ENCODE measurements at regions not wholly inside any gene's neighbourhood (a gene's known extent, or its start where the extent isn't known, plus 50 kb on each side); places are given as distances from the start of the nearest gene placed in this dataset.

DNA sequence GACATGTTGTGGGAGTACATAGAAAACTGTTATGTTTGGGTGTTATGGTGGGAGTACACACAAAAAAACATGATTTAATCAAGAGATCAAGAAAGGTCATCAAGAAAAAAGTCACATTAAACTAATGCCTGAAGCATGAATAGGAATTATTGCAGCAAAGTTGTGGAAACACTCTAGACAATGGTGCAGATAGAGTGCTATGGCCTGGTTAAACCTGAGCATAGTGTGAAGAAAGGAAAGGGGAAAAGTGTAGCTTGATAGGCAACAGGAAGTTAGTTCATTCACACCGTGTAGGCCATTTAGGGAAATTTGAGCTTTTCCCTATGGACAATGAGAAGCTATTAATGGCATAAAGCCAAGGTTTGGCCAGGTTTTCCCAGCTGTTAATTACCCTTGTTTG lies 162.1 kb upstream of the EMCN start:
- H3K36me3 ChIP-seq, result no peaks in the 10 kb centered on the region
- no peaks in the 10 kb centered on the region for H3K4me1 ChIP-seq
- no peaks in the 10 kb centered on the region for H3K9me3 ChIP-seq
- TF ChIP-seq POLR2AphosphoS5 (IDR thresholded peaks at IDR 0.05) (no peak), POLR2A (IDR thresholded peaks at IDR 0.05) (no peak), EP300 (IDR thresholded peaks at IDR 0.05) (no peak)
- TF ChIP-seq, protein P1, sequence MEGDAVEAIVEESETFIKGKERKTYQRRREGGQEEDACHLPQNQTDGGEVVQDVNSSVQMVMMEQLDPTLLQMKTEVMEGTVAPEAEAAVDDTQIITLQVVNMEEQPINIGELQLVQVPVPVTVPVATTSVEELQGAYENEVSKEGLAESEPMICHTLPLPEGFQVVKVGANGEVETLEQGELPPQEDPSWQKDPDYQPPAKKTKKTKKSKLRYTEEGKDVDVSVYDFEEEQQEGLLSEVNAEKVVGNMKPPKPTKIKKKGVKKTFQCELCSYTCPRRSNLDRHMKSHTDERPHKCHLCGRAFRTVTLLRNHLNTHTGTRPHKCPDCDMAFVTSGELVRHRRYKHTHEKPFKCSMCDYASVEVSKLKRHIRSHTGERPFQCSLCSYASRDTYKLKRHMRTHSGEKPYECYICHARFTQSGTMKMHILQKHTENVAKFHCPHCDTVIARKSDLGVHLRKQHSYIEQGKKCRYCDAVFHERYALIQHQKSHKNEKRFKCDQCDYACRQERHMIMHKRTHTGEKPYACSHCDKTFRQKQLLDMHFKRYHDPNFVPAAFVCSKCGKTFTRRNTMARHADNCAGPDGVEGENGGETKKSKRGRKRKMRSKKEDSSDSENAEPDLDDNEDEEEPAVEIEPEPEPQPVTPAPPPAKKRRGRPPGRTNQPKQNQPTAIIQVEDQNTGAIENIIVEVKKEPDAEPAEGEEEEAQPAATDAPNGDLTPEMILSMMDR (IDR thresholded peaks at IDR 0.05), result no peak
- intact Hi-C loops (cut with DNase I), result no loop called here
- WGBS, 2 donors, result 21 to 61% methylated on average over 1 of the region's 1 CpG
- H3K27ac ChIP-seq, result no peak overlapping the region
- H3K4me3 ChIP-seq, result no peak overlapping the region
- no peaks in the 10 kb centered on the region for H3K27me3 ChIP-seq
- no peak for DNase-seq

DNA sequence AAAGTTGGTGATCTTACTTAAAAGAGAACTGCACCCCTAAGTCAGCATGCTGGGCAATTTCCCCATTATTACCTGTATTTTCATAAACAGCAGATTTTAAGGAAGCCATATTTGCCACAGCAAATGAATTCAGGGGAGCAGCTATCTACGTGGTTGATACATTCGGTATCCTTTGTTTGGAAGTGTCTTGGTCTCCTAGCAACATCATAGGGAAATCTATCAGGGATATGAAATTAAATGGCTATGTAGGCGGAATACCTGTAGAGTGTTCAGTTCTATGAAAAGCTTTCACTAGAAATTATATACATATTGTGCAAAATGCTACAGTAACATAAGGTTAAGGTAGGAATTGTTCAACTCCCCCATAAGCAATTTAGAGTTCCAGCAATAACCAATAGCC lies 157.2 kb upstream of the EMCN start:
- TF ChIP-seq POLR2AphosphoS5 (IDR thresholded peaks at IDR 0.05) (no peak), EP300 (IDR thresholded peaks at IDR 0.05) (no peak), POLR2A (IDR thresholded peaks at IDR 0.05) (no peak)
- TF ChIP-seq, protein P1 (IDR thresholded peaks at IDR 0.05), result no peak
- no peaks in the 10 kb centered on the region for H3K9me3 ChIP-seq
- no peaks in the 10 kb centered on the region for H3K27me3 ChIP-seq
- intact Hi-C loops (cut with DNase I), result no loop called here
- WGBS, 2 donors, result 32 to 80% methylated on average over 3 of the region's 3 CpGs
- no peak overlapping the region for H3K27ac ChIP-seq
- no peaks in the 10 kb centered on the region for H3K36me3 ChIP-seq
- no peaks in the 10 kb centered on the region for H3K4me1 ChIP-seq
- no peak for DNase-seq
- no peak overlapping the region for H3K4me3 ChIP-seq

DNA sequence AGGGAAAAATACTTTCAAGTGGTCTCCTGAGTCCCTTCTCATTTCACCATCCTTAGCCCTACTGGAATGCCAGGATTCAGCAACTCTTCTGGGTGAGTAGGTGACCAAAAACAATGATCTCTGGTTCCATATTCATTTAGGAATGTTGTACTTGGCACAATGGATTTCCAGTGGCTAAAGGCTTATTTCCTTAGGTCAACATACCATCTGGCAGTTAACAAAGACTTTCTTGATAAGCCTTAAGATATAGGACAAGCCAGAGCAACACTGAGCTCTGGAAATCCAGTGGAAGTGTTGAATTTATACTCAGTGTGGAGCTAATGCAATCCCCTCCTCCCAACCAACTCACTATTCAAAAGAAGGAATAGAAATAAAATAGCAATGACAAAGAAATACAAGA lies 139.4 kb upstream of the EMCN start:
- no peak for DNase-seq
- no peak overlapping the region for H3K27ac ChIP-seq
- no peaks in the 10 kb centered on the region for H3K4me1 ChIP-seq
- intact Hi-C loops (cut with DNase I), result no loop called here
- H3K27me3 ChIP-seq, result no peaks in the 10 kb centered on the region
- no peak for TF ChIP-seq POLR2AphosphoS5 (IDR thresholded peaks at IDR 0.05)
- no peak for TF ChIP-seq POLR2A (IDR thresholded peaks at IDR 0.05)
- no peak for TF ChIP-seq EP300 (IDR thresholded peaks at IDR 0.05)
- TF ChIP-seq, protein P1 (IDR thresholded peaks at IDR 0.05), result no peak
- H3K9me3 ChIP-seq, result no peaks in the 10 kb centered on the region
- H3K36me3 ChIP-seq, result no peaks in the 10 kb centered on the region
- H3K4me3 ChIP-seq, result no peak overlapping the region

DNA sequence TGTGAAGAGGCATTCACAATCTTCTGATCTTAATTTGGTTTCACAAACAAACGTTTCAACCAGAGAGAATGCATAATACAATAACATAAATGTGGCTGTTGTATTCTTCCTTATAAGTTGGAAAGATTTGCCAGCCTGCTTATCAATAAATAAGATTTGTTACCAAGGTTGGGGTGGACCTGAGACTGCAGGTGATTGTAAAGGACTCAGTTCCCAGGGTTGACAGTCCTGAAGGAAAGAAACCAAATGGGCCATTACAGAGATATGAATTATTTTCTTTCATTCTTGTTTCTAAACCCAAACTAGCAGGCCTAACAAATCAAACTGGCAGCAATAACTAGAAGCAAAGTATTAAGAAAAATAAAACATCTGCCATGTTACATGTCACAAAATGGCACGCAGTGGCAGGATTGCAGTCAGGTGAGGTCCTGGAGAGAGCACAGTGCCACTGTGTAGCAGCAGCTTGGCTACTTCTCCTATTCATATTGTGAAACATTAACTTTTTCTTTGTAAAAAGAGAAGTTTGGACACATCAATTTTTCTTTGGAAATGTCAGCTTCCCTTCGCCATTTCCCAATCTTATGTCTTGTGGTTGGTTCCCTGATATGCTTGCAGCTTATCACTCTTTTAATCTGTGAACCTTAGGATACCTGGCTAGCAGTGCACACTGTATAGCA lies 133.8 kb upstream of the EMCN start:
- Histone ChIP-seq H3K27ac (no peak overlapping the region), H3K36me3 (no peaks in the 10 kb centered on the region), H3K4me3 (no peak overlapping the region), H3K9me3 (no peaks in the 10 kb centered on the region), H3K4me1 (no peaks in the 10 kb centered on the region), H3K27me3 (no peaks in the 10 kb centered on the region)
- intact Hi-C loops (cut with DNase I), result no loop called here
- TF ChIP-seq POLR2AphosphoS5 (IDR thresholded peaks at IDR 0.05) (no peak), POLR2A (IDR thresholded peaks at IDR 0.05) (no peak), EP300 (IDR thresholded peaks at IDR 0.05) (no peak)
- TF ChIP-seq, protein P1 (IDR thresholded peaks at IDR 0.05), result no peak
- no peak for DNase-seq
- 73 to 76% methylated on average over 3 of the region's 3 CpGs for WGBS, 2 donors

DNA sequence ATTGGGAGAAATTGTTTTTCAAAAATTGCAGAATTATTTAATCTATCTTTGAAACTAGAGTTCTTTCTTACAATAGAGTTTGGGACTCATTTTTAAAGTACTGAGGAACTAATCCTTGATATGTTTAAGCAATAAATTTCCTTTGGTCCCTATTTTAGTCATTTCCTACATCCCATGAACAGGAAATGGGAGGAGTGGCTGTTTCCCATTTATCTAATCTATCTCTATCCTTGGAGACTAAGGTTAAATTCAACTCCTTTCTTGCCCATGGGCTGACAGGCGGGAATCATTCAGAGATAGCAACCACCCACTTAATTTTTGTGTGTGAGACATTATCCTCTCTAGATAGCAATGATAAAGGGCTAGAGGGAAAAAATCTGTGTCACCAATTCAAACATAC lies 131.6 kb upstream of the EMCN start:
- no peak overlapping the region for H3K4me3 ChIP-seq
- WGBS, 2 donors, result 85 to 88% methylated on average over 1 of the region's 1 CpG
- no peaks in the 10 kb centered on the region for H3K9me3 ChIP-seq
- H3K27me3 ChIP-seq, result no peaks in the 10 kb centered on the region
- TF ChIP-seq POLR2AphosphoS5 (IDR thresholded peaks at IDR 0.05) (no peak), EP300 (IDR thresholded peaks at IDR 0.05) (no peak), POLR2A (IDR thresholded peaks at IDR 0.05) (no peak)
- TF ChIP-seq, protein P1 (IDR thresholded peaks at IDR 0.05), result no peak
- intact Hi-C loops (cut with DNase I), result no loop called here
- H3K27ac ChIP-seq, result no peak overlapping the region
- H3K36me3 ChIP-seq, result no peaks in the 10 kb centered on the region
- H3K4me1 ChIP-seq, result no peaks in the 10 kb centered on the region
- no peak for DNase-seq

Data from sigmoid colon (tissue), 6 donors.